Osteoblast (primary cell): ENCODE measurements at regions not wholly inside any gene's neighbourhood (a gene's known extent, or its start where the extent isn't known, plus 50 kb on each side); places are given as distances from the start of the nearest gene placed in this dataset.

ENCODE experiments used
- DNase-seq: peaks from one replicate; pipeline ENCODE4 v3.0.0; 2011; ENCODE audit warnings: low spot score, mixed read lengths; ENCODE audit not compliant: insufficient read length; ENCODE audit errors: missing footprints
- H2AFZ ChIP-seq: 2 replicates; pipeline ENCODE4 v1.6.0; 2011; ENCODE audit warnings: mild to moderate bottlenecking, low read length
- H3K27ac ChIP-seq: 2 replicates; pipeline ENCODE4 v1.5.1; 2011; ENCODE audit warnings: mild to moderate bottlenecking, low read depth, low read length, moderate library complexity
- H3K27me3 ChIP-seq: 2 replicates; pipeline ENCODE4 v1.6.0; 2012; ENCODE audit warnings: mild to moderate bottlenecking, control low read depth, inconsistent platforms, low read length, moderate library complexity; ENCODE audit not compliant: insufficient read depth
- H3K36me3 ChIP-seq: 2 replicates; pipeline ENCODE4 v1.5.1; 2011; ENCODE audit warnings: mild to moderate bottlenecking, low read length, control low read depth, moderate library complexity; ENCODE audit not compliant: insufficient read depth
- H3K4me1 ChIP-seq: 2 replicates; pipeline ENCODE4 v1.5.1; 2011; ENCODE audit warnings: mild to moderate bottlenecking, low read length, control low read depth, moderate library complexity; ENCODE audit not compliant: insufficient read depth
- H3K4me2 ChIP-seq: 2 replicates; pipeline ENCODE4 v1.6.0; 2011; ENCODE audit warnings: mild to moderate bottlenecking, low read length; ENCODE audit not compliant: insufficient read depth
- H3K4me3 ChIP-seq: fragments of 200-600 bp; sonication (generic); 3 replicates; pipeline ENCODE4 v1.5.1; 2012; ENCODE audit warnings: mild to moderate bottlenecking, low read length, inconsistent platforms; ENCODE audit not compliant: insufficient read depth
- H3K79me2 ChIP-seq: 2 replicates; pipeline ENCODE4 v1.6.0; 2012; ENCODE audit warnings: mild to moderate bottlenecking, low read length, control low read depth, inconsistent platforms; ENCODE audit not compliant: insufficient read depth
- H3K9me3 ChIP-seq: 2 replicates; pipeline ENCODE4 v1.5.1; 2011; ENCODE audit warnings: low read depth, low read length, control low read depth
- H4K20me1 ChIP-seq: 2 replicates; pipeline ENCODE4 v1.6.0; 2012; ENCODE audit warnings: mild to moderate bottlenecking, low read length, control low read depth; ENCODE audit not compliant: insufficient read depth
- TF ChIP-seq, protein P1 (sequence below): IDR thresholded peaks from 2 replicates; pipeline ENCODE4 v1.5.1; 2011; ENCODE audit warnings: mild to moderate bottlenecking, low read depth, low read length, moderate library complexity; ENCODE audit errors: extremely low read depth

DNA sequence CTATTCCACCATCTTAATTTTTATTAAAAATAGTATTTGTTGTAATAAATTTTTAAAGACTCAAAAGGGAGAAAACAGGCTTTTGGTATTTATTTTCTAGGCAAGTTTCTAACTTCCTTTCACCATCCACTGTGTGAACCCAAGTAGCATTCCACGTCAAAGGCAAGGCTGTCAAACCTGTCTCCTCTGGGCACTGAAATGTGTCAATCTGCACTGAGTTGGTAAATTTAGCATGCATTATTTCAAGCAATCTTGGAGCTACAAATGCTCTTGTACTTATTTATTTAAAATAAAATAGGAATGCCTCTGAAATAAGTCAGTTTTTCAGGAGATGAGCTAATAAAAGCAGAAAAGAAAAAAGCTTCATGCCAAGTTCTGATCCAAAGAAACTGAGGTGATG is 130.9 kb upstream of the CNTNAP5 start:
- Histone ChIP-seq H3K4me3 (no peak overlapping the region), H3K9me3 (peaks cover 9% of the 10 kb centered on the region), H3K27ac (no peak overlapping the region), H4K20me1 (no peaks in the 10 kb centered on the region), H3K4me1 (no peaks in the 10 kb centered on the region), H2AFZ (no peak overlapping the region), H3K36me3 (no peaks in the 10 kb centered on the region), H3K79me2 (no peaks in the 10 kb centered on the region), H3K4me2 (no peak overlapping the region), H3K27me3 (no peaks in the 10 kb centered on the region)
- no peak for DNase-seq
- TF ChIP-seq, protein P1, sequence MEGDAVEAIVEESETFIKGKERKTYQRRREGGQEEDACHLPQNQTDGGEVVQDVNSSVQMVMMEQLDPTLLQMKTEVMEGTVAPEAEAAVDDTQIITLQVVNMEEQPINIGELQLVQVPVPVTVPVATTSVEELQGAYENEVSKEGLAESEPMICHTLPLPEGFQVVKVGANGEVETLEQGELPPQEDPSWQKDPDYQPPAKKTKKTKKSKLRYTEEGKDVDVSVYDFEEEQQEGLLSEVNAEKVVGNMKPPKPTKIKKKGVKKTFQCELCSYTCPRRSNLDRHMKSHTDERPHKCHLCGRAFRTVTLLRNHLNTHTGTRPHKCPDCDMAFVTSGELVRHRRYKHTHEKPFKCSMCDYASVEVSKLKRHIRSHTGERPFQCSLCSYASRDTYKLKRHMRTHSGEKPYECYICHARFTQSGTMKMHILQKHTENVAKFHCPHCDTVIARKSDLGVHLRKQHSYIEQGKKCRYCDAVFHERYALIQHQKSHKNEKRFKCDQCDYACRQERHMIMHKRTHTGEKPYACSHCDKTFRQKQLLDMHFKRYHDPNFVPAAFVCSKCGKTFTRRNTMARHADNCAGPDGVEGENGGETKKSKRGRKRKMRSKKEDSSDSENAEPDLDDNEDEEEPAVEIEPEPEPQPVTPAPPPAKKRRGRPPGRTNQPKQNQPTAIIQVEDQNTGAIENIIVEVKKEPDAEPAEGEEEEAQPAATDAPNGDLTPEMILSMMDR: no peak

DNA sequence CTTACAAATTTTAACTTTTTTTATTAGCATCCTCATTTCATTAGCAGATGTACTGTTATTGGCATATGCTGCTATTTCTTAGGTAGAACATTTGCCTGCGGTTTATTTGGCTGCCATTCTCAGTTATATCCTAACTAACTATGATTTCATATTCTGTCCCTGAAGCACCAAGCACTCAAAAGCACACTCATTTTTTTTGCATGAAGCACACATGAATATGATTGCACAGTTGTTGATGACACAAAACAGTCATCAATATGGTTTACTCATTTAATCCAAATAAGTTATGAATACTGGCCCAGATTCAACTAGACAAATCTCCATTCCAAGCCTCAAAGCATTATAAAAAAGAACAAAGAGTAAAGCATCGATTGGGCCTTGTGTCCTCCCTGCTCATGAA is 129.4 kb upstream of the CNTNAP5 start:
- no peak overlapping the region for H3K4me2 ChIP-seq
- peaks cover 9% of the 10 kb centered on the region for H3K9me3 ChIP-seq
- TF ChIP-seq, protein P1: no peak
- no peak overlapping the region for H3K27ac ChIP-seq
- no peak overlapping the region for H3K4me3 ChIP-seq
- DNase-seq: no peak
- H2AFZ ChIP-seq: no peak overlapping the region
- H3K36me3 ChIP-seq: no peaks in the 10 kb centered on the region
- H3K27me3 ChIP-seq: no peaks in the 10 kb centered on the region
- H3K79me2 ChIP-seq: no peaks in the 10 kb centered on the region
- no peaks in the 10 kb centered on the region for H3K4me1 ChIP-seq
- no peaks in the 10 kb centered on the region for H4K20me1 ChIP-seq

DNA sequence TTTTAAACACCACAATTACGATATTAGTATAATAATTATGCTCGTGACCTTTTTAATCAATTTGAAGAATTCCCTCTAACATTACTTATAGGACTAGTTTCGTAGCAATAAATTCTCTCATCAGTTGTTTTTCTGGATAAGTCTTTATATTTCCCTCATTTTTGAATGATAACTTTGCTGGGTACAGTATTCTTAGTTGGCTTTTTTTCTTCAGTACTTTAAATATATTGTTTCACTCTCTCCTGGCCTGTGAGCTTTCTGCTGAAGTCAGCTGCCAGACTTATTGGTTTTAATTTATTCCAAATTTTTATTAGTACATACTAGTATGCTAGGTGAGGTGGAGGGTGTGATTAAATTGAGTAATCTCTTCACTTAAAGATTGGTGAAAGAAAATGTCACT is 123.8 kb upstream of the CNTNAP5 start:
- Histone ChIP-seq H2AFZ (no peak overlapping the region), H3K36me3 (no peaks in the 10 kb centered on the region), H4K20me1 (no peaks in the 10 kb centered on the region), H3K27me3 (no peaks in the 10 kb centered on the region), H3K27ac (no peak overlapping the region), H3K4me3 (no peak overlapping the region), H3K9me3 (peaks cover 4% of the 10 kb centered on the region), H3K4me1 (no peaks in the 10 kb centered on the region), H3K4me2 (no peak overlapping the region), H3K79me2 (no peaks in the 10 kb centered on the region)
- TF ChIP-seq, protein P1: no peak
- DNase-seq: no peak

DNA sequence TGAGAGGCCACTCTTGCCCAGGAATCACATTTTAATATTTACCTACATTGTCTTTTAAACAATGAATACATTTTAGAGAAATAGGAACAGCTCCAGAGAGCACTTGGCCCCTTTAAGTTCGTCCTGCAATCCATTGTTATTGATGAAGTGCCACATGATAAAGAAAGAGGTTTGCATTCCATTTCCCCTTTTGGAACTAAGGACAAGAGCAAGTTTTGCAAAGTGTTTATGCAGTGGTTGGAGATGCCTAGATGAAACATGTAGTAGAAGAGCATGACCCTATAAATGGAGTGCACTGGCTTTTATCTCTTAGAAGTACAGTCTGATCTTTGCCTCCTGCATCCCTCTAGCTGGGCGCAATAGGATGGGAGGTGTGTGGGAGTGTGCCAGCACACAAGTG is 118.7 kb upstream of the CNTNAP5 start:
- TF ChIP-seq, protein P1: no peak
- no peaks in the 10 kb centered on the region for H3K79me2 ChIP-seq
- no peak for DNase-seq
- no peak overlapping the region for H2AFZ ChIP-seq
- H3K4me1 ChIP-seq: no peaks in the 10 kb centered on the region
- H3K27ac ChIP-seq: no peak overlapping the region
- no peak overlapping the region for H3K4me2 ChIP-seq
- no peaks in the 10 kb centered on the region for H3K36me3 ChIP-seq
- no peaks in the 10 kb centered on the region for H4K20me1 ChIP-seq
- H3K4me3 ChIP-seq: no peak overlapping the region
- H3K9me3 ChIP-seq: no peaks in the 10 kb centered on the region
- no peaks in the 10 kb centered on the region for H3K27me3 ChIP-seq
